GM12878 (cell line): ENCODE measurements at regions not wholly inside any gene's neighbourhood (a gene's known extent, or its start where the extent isn't known, plus 50 kb on each side); places are given as distances from the start of the nearest gene placed in this dataset.

Experiments used
- ATAC-seq: fragments of 200-7000 bp; cut with Tn5 transposase; 3 replicates; pipeline ENCODE4 v1.9.1; 2020; ENCODE audit warnings: mild to moderate bottlenecking, moderate library complexity
- BruUV-seq: library from RNA; stranded (reverse); fragments of 400-500 nt; replicated peaks from 2 replicates; lab custom pipeline; 2021; lab: Mats Ljungman, UMichigan
- CTCF ChIA-PET: fragments of 300-600 bp; sonication (Branson Sonifier 250); formaldehyde crosslinking; extraction: SDS; loops from one replicate; lab custom pipeline; 2021; ENCODE audit warnings: inconsistent platforms; lab: Yijun Ruan, JAX
- POLR2A ChIA-PET: fragments of 350-600 bp; formaldehyde crosslinking; extraction: SDS; loops from one replicate; lab custom pipeline; 2021; ENCODE audit warnings: inconsistent platforms; lab: Charles Lee
- RAD21 ChIA-PET: fragments of 300-600 bp; sonication (Branson Sonifier 250); formaldehyde crosslinking; loops from one replicate; lab custom pipeline; 2023; ENCODE audit warnings: antibody characterized with exemption; ENCODE audit not compliant: unreplicated experiment; lab: Charles Lee
- SMC1A ChIA-PET: fragments of 300-600 bp; sonication (Branson Sonifier 250); formaldehyde crosslinking; loops from one replicate; lab custom pipeline; 2023; ENCODE audit not compliant: unreplicated experiment, uncharacterized antibody; lab: Charles Lee
- DNase-seq: peaks from one replicate; pipeline ENCODE4 v3.0.0-alpha.2; 2011; ENCODE audit warnings: low read depth, low spot score
- FAIRE-seq: peaks from 3 replicates; lab custom pipeline; 2011; peaks lifted over from hg19 to GRCh38; lab: Jason Lieb, UNC
- H2AFZ ChIP-seq: 2 replicates; pipeline ENCODE4 v1.6.0; 2011; ENCODE audit warnings: low read depth, low read length, control low read depth; ENCODE audit not compliant: control insufficient read depth
- H3K27ac ChIP-seq: 2 replicates; pipeline ENCODE4 v1.5.1; 2011; ENCODE audit warnings: control low read depth; ENCODE audit not compliant: control insufficient read depth, insufficient read depth
- H3K27me3 ChIP-seq, 2 experiments: replicated peaks in 1 of 2; 2 replicates each; pipeline versions ENCODE4 v1.6.0 to v1.6.1; 2011; ENCODE audit warnings: low read length in 1 of 2; ENCODE audit not compliant: control insufficient read depth in 2 of 2, insufficient read depth in 2 of 2
- H3K36me3 ChIP-seq, 2 experiments: 2 replicates each; pipeline ENCODE4 v1.5.1; 2011; ENCODE audit warnings: low read length in 1 of 2; ENCODE audit not compliant: control insufficient read depth in 2 of 2, insufficient read depth in 2 of 2
- H3K4me1 ChIP-seq: 2 replicates; pipeline ENCODE4 v1.6.1; 2011; ENCODE audit warnings: mild to moderate bottlenecking, low read length, moderate library complexity, mixed read lengths; ENCODE audit not compliant: control insufficient read depth, insufficient read depth
- H3K4me2 ChIP-seq: 2 replicates; pipeline ENCODE4 v1.6.0; 2011; ENCODE audit warnings: control low read depth; ENCODE audit not compliant: control insufficient read depth, insufficient read depth
- H3K4me3 ChIP-seq: fragments of 200-600 bp; sonication (generic); 2 replicates; pipeline ENCODE4 v1.5.1; 2016
- H3K79me2 ChIP-seq: 2 replicates; pipeline ENCODE4 v1.6.0; 2011; ENCODE audit warnings: low read length; ENCODE audit not compliant: control insufficient read depth, insufficient read depth
- H3K9ac ChIP-seq: 2 replicates; pipeline ENCODE4 v1.8.0; 2011; ENCODE audit warnings: low read length, control low read depth, mixed read lengths; ENCODE audit not compliant: control insufficient read depth, insufficient read depth
- H3K9me3 ChIP-seq: replicated peaks from 3 replicates; pipeline ENCODE4 v1.5.1; 2011; ENCODE audit warnings: mild to moderate bottlenecking, low read length; ENCODE audit not compliant: control insufficient read depth, insufficient read depth
- H4K20me1 ChIP-seq: 2 replicates; pipeline ENCODE4 v1.6.0; 2011; ENCODE audit not compliant: control insufficient read depth, insufficient read depth
- CHD1 ChIP-seq: IDR thresholded peaks from 2 replicates; pipeline ENCODE4 v1.6.1; 2012; ENCODE audit warnings: low read depth, low read length, improper control_type of control experiment
- CTCF ChIP-seq, 3 experiments: IDR thresholded peaks in 2 of 3; conservative IDR thresholded peaks in 1 of 3; 2 replicates each; pipeline ENCODE4 v1.5.1; 2011; ENCODE audit warnings: low read depth in 3 of 3, low read length in 3 of 3, mild to moderate bottlenecking in 3 of 3, control low read depth in 2 of 3, moderate library complexity in 2 of 3, inconsistent platforms in 1 of 3, mixed read lengths in 1 of 3; ENCODE audit not compliant: control insufficient read depth in 2 of 3, insufficient read depth in 1 of 3; ENCODE audit errors: extremely low read depth in 1 of 3
- ESRRA ChIP-seq: IDR thresholded peaks from 2 replicates; pipeline ENCODE4 v1.6.1; 2012; ENCODE audit warnings: mild to moderate bottlenecking, low read length, improper control_type of control experiment
- ETV6 ChIP-seq, 2 experiments: fragments of 450-650 bp in 1 of 2; IDR thresholded peaks in 1 of 2; conservative IDR thresholded peaks in 1 of 2; 2 replicates each; pipeline ENCODE4 v1.6.1; 2014; ENCODE audit warnings: antibody characterized with exemption in 1 of 2, borderline replicate concordance in 1 of 2, low read depth in 1 of 2, mild to moderate bottlenecking in 1 of 2, moderate library complexity in 1 of 2
- MXI1 ChIP-seq: fragments of 150-350 bp; IDR thresholded peaks from 2 replicates; pipeline ENCODE4 v1.6.1; 2011; ENCODE audit warnings: low read depth, mild to moderate bottlenecking, inconsistent platforms, low read length, improper control_type of control experiment
- NFXL1 ChIP-seq: fragments of 450-650 bp; IDR thresholded peaks from 2 replicates; pipeline ENCODE4 v1.6.1; 2017; ENCODE audit warnings: antibody characterized with exemption, mild to moderate bottlenecking, borderline replicate concordance
- RELB ChIP-seq: fragments of 450-650 bp; IDR thresholded peaks from 2 replicates; pipeline ENCODE4 v1.6.1; 2017; ENCODE audit warnings: low read depth, mild to moderate bottlenecking, moderate library complexity
- SMARCA5 ChIP-seq: fragments of 450-650 bp; IDR thresholded peaks from 2 replicates; pipeline ENCODE4 v1.6.1; 2017; ENCODE audit warnings: mild to moderate bottlenecking
- WGBS: methylation state at CpG from one replicate; pipeline ENCODE4 v1.1.6; 2016; ENCODE audit warnings: low lambda C conversion rate; ENCODE audit not compliant: insufficient replicate concordance, insufficient coverage; ENCODE audit errors: missing lambda C conversion rate; 5-methylcytosine and 5-hydroxymethylcytosine counted together
- in situ Hi-C: fragments of 300-500 bp; cut with MboI; formaldehyde crosslinking; loops from 9 replicates; pipeline ENCODE4 v1.14.3; 2018; ENCODE audit warnings: mixed read lengths
- intact Hi-C: fragments of 100-400 bp; cut with micrococcal nuclease; formaldehyde crosslinking; loops from one replicate; pipeline ENCODE4 v1.14.2; 2022; ENCODE audit not compliant: unreplicated experiment
- TF ChIP-seq, protein P1 (sequence below): IDR thresholded peaks from 2 replicates; pipeline ENCODE4 v1.6.1; 2011; ENCODE audit warnings: borderline replicate concordance, low read depth, mild to moderate bottlenecking, moderate library complexity, mixed read lengths, low read length; ENCODE audit not compliant: insufficient read depth; ENCODE audit errors: extremely low read length
- TF ChIP-seq, protein P2 (sequence below): fragments of 450-650 bp; IDR thresholded peaks from 2 replicates; pipeline ENCODE4 v1.6.1; 2017; ENCODE audit warnings: borderline replicate concordance
- TF ChIP-seq, protein P3 (sequence below): fragments of 450-650 bp; IDR thresholded peaks from 2 replicates; pipeline ENCODE4 v1.6.1; 2017; ENCODE audit warnings: mild to moderate bottlenecking, moderate library complexity
- TF ChIP-seq, protein P4 (sequence below): fragments of 450-650 bp; IDR thresholded peaks from 2 replicates; pipeline ENCODE4 v1.6.1; 2016; ENCODE audit warnings: mild to moderate bottlenecking

GRCh38 chr14:79971330-79971729 is 240.0 kb downstream of the DIO2 start:
- ATAC-seq = no peak
- TF ChIP-seq SMARCA5 = no peak
- no peak for TF ChIP-seq ETV6 (conservative IDR thresholded peaks at IDR 0.05 in 1 of 2, IDR thresholded peaks at IDR 0.05 in 1 of 2; ENCODE audit: borderline replicate concordance in 1 of 2, low read depth in 1 of 2)
- TF ChIP-seq, protein P1, sequence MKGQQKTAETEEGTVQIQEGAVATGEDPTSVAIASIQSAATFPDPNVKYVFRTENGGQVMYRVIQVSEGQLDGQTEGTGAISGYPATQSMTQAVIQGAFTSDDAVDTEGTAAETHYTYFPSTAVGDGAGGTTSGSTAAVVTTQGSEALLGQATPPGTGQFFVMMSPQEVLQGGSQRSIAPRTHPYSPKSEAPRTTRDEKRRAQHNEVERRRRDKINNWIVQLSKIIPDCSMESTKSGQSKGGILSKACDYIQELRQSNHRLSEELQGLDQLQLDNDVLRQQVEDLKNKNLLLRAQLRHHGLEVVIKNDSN = no peak
- no peak for TF ChIP-seq NFXL1
- no peak for TF ChIP-seq CTCF (IDR thresholded peaks at IDR 0.05 in 2 of 3, conservative IDR thresholded peaks at IDR 0.05 in 1 of 3; ENCODE audit: control insufficient read depth in 2 of 3, extremely low read depth in 1 of 3, insufficient read depth in 1 of 3, low read depth in 3 of 3, low read length in 3 of 3)
- TF ChIP-seq CHD1 = no peak
- TF ChIP-seq, protein P2, sequence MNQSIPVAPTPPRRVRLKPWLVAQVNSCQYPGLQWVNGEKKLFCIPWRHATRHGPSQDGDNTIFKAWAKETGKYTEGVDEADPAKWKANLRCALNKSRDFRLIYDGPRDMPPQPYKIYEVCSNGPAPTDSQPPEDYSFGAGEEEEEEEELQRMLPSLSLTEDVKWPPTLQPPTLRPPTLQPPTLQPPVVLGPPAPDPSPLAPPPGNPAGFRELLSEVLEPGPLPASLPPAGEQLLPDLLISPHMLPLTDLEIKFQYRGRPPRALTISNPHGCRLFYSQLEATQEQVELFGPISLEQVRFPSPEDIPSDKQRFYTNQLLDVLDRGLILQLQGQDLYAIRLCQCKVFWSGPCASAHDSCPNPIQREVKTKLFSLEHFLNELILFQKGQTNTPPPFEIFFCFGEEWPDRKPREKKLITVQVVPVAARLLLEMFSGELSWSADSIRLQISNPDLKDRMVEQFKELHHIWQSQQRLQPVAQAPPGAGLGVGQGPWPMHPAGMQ = no peak
- no peak for TF ChIP-seq MXI1
- TF ChIP-seq, protein P3, sequence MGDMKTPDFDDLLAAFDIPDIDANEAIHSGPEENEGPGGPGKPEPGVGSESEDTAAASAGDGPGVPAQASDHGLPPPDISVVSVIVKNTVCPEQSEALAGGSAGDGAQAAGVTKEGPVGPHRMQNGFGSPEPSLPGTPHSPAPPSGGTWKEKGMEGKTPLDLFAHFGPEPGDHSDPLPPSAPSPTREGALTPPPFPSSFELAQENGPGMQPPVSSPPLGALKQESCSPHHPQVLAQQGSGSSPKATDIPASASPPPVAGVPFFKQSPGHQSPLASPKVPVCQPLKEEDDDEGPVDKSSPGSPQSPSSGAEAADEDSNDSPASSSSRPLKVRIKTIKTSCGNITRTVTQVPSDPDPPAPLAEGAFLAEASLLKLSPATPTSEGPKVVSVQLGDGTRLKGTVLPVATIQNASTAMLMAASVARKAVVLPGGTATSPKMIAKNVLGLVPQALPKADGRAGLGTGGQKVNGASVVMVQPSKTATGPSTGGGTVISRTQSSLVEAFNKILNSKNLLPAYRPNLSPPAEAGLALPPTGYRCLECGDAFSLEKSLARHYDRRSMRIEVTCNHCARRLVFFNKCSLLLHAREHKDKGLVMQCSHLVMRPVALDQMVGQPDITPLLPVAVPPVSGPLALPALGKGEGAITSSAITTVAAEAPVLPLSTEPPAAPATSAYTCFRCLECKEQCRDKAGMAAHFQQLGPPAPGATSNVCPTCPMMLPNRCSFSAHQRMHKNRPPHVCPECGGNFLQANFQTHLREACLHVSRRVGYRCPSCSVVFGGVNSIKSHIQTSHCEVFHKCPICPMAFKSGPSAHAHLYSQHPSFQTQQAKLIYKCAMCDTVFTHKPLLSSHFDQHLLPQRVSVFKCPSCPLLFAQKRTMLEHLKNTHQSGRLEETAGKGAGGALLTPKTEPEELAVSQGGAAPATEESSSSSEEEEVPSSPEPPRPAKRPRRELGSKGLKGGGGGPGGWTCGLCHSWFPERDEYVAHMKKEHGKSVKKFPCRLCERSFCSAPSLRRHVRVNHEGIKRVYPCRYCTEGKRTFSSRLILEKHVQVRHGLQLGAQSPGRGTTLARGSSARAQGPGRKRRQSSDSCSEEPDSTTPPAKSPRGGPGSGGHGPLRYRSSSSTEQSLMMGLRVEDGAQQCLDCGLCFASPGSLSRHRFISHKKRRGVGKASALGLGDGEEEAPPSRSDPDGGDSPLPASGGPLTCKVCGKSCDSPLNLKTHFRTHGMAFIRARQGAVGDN = no peak
- no peak for TF ChIP-seq ESRRA
- TF ChIP-seq, protein P4, sequence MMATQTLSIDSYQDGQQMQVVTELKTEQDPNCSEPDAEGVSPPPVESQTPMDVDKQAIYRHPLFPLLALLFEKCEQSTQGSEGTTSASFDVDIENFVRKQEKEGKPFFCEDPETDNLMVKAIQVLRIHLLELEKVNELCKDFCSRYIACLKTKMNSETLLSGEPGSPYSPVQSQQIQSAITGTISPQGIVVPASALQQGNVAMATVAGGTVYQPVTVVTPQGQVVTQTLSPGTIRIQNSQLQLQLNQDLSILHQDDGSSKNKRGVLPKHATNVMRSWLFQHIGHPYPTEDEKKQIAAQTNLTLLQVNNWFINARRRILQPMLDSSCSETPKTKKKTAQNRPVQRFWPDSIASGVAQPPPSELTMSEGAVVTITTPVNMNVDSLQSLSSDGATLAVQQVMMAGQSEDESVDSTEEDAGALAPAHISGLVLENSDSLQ = no peak
- TF ChIP-seq RELB = no peak

More at GRCh38 chr14:79971330-79971729, 240.0 kb downstream of the DIO2 start:
- no peaks in the 10 kb centered on the region for H4K20me1 ChIP-seq
- no peaks in the 10 kb centered on the region for H3K36me3 ChIP-seq
- H3K27me3 ChIP-seq = no peaks in the 10 kb centered on the region
- intact Hi-C loops (no loop called here), in situ Hi-C loops (no loop called here)
- no peak overlapping the region for H2AFZ ChIP-seq
- ChIA-PET CTCF (interaction anchor here (0.8 to 1.0 kb wide), 2 partner anchors 11 to 16 kb away, joined by 3 read pairs; no protein-coding TSS in a partner anchor), POLR2A (no interaction called here), SMC1A (interaction anchor here (1.2 kb wide), 1 partner anchor 11 kb away, joined by 5 read pairs; no protein-coding TSS in a partner anchor), RAD21 (no interaction called here)
- H3K9ac ChIP-seq = no peak overlapping the region
- no peaks in the 10 kb centered on the region for H3K4me1 ChIP-seq
- 0% methylated on average over 2 of the region's 2 CpGs for WGBS
- DNase-seq (no peak), FAIRE-seq (no peak)
- H3K27ac ChIP-seq = no peak overlapping the region
- BruUV-seq = no TSS peak
- no peak overlapping the region for H3K4me3 ChIP-seq
- no peak overlapping the region for H3K4me2 ChIP-seq
- H3K79me2 ChIP-seq = no peaks in the 10 kb centered on the region
- no peaks in the 10 kb centered on the region; the same call in 2 of the 3 replicates for H3K9me3 ChIP-seq
